ENCODE measurements at regions not wholly inside any gene's neighbourhood (a gene's known extent, or its start where the extent isn't known, plus 50 kb on each side); places are given as distances from the start of the nearest gene placed in this dataset.
"Not testable (repeated sequence)": the region's sequence is repeated elsewhere in the genome, so short reads cannot be mapped to it uniquely, and the experiment has no call there.

- DNase-seq (ENCODE audit: low read depth, low spot score): no peak
- in situ Hi-C loops (cut with HindIII; ENCODE audit: low pct_unique_long_range_greater_than_20kb, low sequenced_read_pairs): no loop called here
Observed at GRCh38 chr13:23947893-23948292, 50.6 kb upstream of the C1QTNF9B start.

GRCh38 chr13:23949200-23949599, 51.9 kb upstream of the C1QTNF9B start:
- DNase-seq (ENCODE audit: low read depth, low spot score): no peak
- in situ Hi-C loops (cut with HindIII; ENCODE audit: low pct_unique_long_range_greater_than_20kb, low sequenced_read_pairs): no loop called here

- in situ Hi-C loops (cut with HindIII; ENCODE audit: low pct_unique_long_range_greater_than_20kb, low sequenced_read_pairs): no loop called here
- DNase-seq (ENCODE audit: low read depth, low spot score): no peak
Observed at GRCh38 chr13:23949736-23950135, 52.4 kb upstream of the C1QTNF9B start.

GRCh38 chr13:23950736-23951510, 53.6 kb upstream of the C1QTNF9B start:
- no peak for DNase-seq (ENCODE audit: low read depth, low spot score)
- in situ Hi-C loops (cut with HindIII; ENCODE audit: low pct_unique_long_range_greater_than_20kb, low sequenced_read_pairs): no loop called here

GRCh38 chr13:23952796-23953195, 55.5 kb upstream of the C1QTNF9B start:
- in situ Hi-C loops (cut with HindIII; ENCODE audit: low pct_unique_long_range_greater_than_20kb, low sequenced_read_pairs): no loop called here

GRCh38 chr13:23953860-23954512, 56.7 kb upstream of the C1QTNF9B start:
- DNase-seq (ENCODE audit: low read depth, low spot score): no peak
- in situ Hi-C loops (cut with HindIII; ENCODE audit: low pct_unique_long_range_greater_than_20kb, low sequenced_read_pairs): no loop called here

More at GRCh38 chr13:23952796-23953195, 55.5 kb upstream of the C1QTNF9B start:
- no peak for DNase-seq (ENCODE audit: low read depth, low spot score)

GRCh38 chr13:23955064-23955463, 57.8 kb upstream of the C1QTNF9B start:
- DNase-seq (ENCODE audit: low read depth, low spot score): no peak
- in situ Hi-C loops (cut with HindIII; ENCODE audit: low pct_unique_long_range_greater_than_20kb, low sequenced_read_pairs): no loop called here

- in situ Hi-C loops (cut with HindIII; ENCODE audit: low pct_unique_long_range_greater_than_20kb, low sequenced_read_pairs): no loop called here
- DNase-seq (ENCODE audit: low read depth, low spot score): no peak
Observed at GRCh38 chr13:23956106-23956505, 58.8 kb upstream of the C1QTNF9B start.

- in situ Hi-C loops (cut with HindIII; ENCODE audit: low pct_unique_long_range_greater_than_20kb, low sequenced_read_pairs): no loop called here
- DNase-seq (ENCODE audit: low read depth, low spot score): no peak
Observed at GRCh38 chr13:23957981-23958380, 60.7 kb upstream of the C1QTNF9B start.

GRCh38 chr13:23959231-23959862, 62.0 kb upstream of the C1QTNF9B start:
- in situ Hi-C loops (cut with HindIII; ENCODE audit: low pct_unique_long_range_greater_than_20kb, low sequenced_read_pairs): no loop called here
- DNase-seq (ENCODE audit: low read depth, low spot score): no peak

GRCh38 chr13:23960566-23961156, 63.4 kb upstream of the C1QTNF9B start:
- peak; percentile 76 for DNase-seq (ENCODE audit: low read depth, low spot score)
- in situ Hi-C loops (cut with HindIII; ENCODE audit: low pct_unique_long_range_greater_than_20kb, low sequenced_read_pairs): no loop called here

- in situ Hi-C loops (cut with HindIII; ENCODE audit: low pct_unique_long_range_greater_than_20kb, low sequenced_read_pairs): no loop called here
Observed at GRCh38 chr13:23963184-23963931, 66.1 kb upstream of the C1QTNF9B start.

GRCh38 chr13:23963947-23964346, 66.6 kb upstream of the C1QTNF9B start:
- no peak for DNase-seq (ENCODE audit: low read depth, low spot score)
- in situ Hi-C loops (cut with HindIII; ENCODE audit: low pct_unique_long_range_greater_than_20kb, low sequenced_read_pairs): no loop called here

More at GRCh38 chr13:23963184-23963931, 66.1 kb upstream of the C1QTNF9B start:
- DNase-seq (ENCODE audit: low read depth, low spot score): no peak

GRCh38 chr13:23965346-23965745, 68.0 kb upstream of the C1QTNF9B start:
- in situ Hi-C loops (cut with HindIII; ENCODE audit: low pct_unique_long_range_greater_than_20kb, low sequenced_read_pairs): no loop called here
- DNase-seq (ENCODE audit: low read depth, low spot score): no peak

- in situ Hi-C loops (cut with HindIII; ENCODE audit: low pct_unique_long_range_greater_than_20kb, low sequenced_read_pairs): no loop called here
- DNase-seq (ENCODE audit: low read depth, low spot score): no peak
Observed at GRCh38 chr13:23966221-23966690, 69.0 kb upstream of the C1QTNF9B start.

- in situ Hi-C loops (cut with HindIII; ENCODE audit: low pct_unique_long_range_greater_than_20kb, low sequenced_read_pairs): no loop called here
- DNase-seq (ENCODE audit: low read depth, low spot score): peak; percentile 75
Observed at GRCh38 chr13:23966691-23967615, 69.7 kb upstream of the C1QTNF9B start.

- in situ Hi-C loops (cut with HindIII; ENCODE audit: low pct_unique_long_range_greater_than_20kb, low sequenced_read_pairs); DNase-seq (ENCODE audit: low read depth, low spot score): not testable (repeated sequence)
Observed at GRCh38 chr13:23967792-23968191, 70.5 kb upstream of the C1QTNF9B start.

Data from SK-MEL-5 (cell line).